ENCODE measurements at regions not wholly inside any gene's neighbourhood (a gene's known extent, or its start where the extent isn't known, plus 50 kb on each side); places are given as distances from the start of the nearest gene placed in this dataset.

- DNase-seq = no peak
These were observed 276.5 kb upstream of the AGTR2 start for GRCh38 chrX:115894087-115894486.

GRCh38 chrX:115895678-115896329, 274.7 kb upstream of the AGTR2 start:
- Histone ChIP-seq H3K9me3 (ENCODE audit: control insufficient read depth, low read length) (no peaks in the 10 kb centered on the region), H3K27me3 (ENCODE audit: control insufficient read depth, insufficient read depth, low read length, poor library complexity, severe bottlenecking) (no peaks in the 10 kb centered on the region), H3K9ac (ENCODE audit: extremely low read depth, low read length, poor library complexity, severe bottlenecking) (no peak overlapping the region), H3K4me1 (ENCODE audit: control insufficient read depth, insufficient read depth, low read length) (no peaks in the 10 kb centered on the region), H3K36me3 (ENCODE audit: control insufficient read depth, insufficient read depth, low read length) (no peaks in the 10 kb centered on the region), H3K27ac (ENCODE audit: low read depth, low read length) (no peak overlapping the region), H3K4me3 (ENCODE audit: low read length) (no peak overlapping the region)
- Mint-ChIP-seq H3K27me3 (ENCODE audit: insufficient read depth) (no peaks in the 10 kb centered on the region), H3K4me1 (peaks cover 34% of the 10 kb centered on the region), H3K4me3 (no peak overlapping the region), H3K9me3 (no peaks in the 10 kb centered on the region), H3K36me3 (ENCODE audit: low read depth) (peaks cover 19% of the 10 kb centered on the region), H3K27ac (no peak overlapping the region)
- no peak for TF ChIP-seq CTCF (conservative IDR thresholded peaks at IDR 0.05)
- no peak for DNase-seq
- 77 to 97% methylated on average over 3 to 6 of the region's 6 CpGs for WGBS, 2 experiments (ENCODE audit: insufficient coverage in 1 of 2, insufficient read length in 1 of 2)

More at GRCh38 chrX:115894087-115894486, 276.5 kb upstream of the AGTR2 start:
- Histone ChIP-seq H3K36me3 (ENCODE audit: control insufficient read depth, insufficient read depth, low read length) (no peaks in the 10 kb centered on the region), H3K4me1 (ENCODE audit: control insufficient read depth, insufficient read depth, low read length) (no peaks in the 10 kb centered on the region), H3K4me3 (ENCODE audit: low read length) (no peak overlapping the region), H3K27ac (ENCODE audit: low read depth, low read length) (no peak overlapping the region), H3K27me3 (ENCODE audit: control insufficient read depth, insufficient read depth, low read length, poor library complexity, severe bottlenecking) (no peaks in the 10 kb centered on the region), H3K9ac (ENCODE audit: extremely low read depth, low read length, poor library complexity, severe bottlenecking) (no peak overlapping the region), H3K9me3 (ENCODE audit: control insufficient read depth, low read length) (no peaks in the 10 kb centered on the region)
- H3K27me3 Mint-ChIP-seq (ENCODE audit: insufficient read depth) = no peaks in the 10 kb centered on the region
- peaks cover 30% of the 10 kb centered on the region for H3K4me1 Mint-ChIP-seq
- H3K9me3 Mint-ChIP-seq = no peaks in the 10 kb centered on the region
- peaks cover 23% of the 10 kb centered on the region for H3K36me3 Mint-ChIP-seq (ENCODE audit: low read depth)
- H3K4me3 Mint-ChIP-seq = no peak overlapping the region
- 82 to 100% methylated on average over 1 to 4 of the region's 4 CpGs for WGBS, 2 experiments (ENCODE audit: insufficient coverage in 1 of 2, insufficient read length in 1 of 2)
- peak; percentile 63 for TF ChIP-seq CTCF (conservative IDR thresholded peaks at IDR 0.05)
- H3K27ac Mint-ChIP-seq = peak overlapping the region; percentile 41

- H3K27me3 ChIP-seq (ENCODE audit: control insufficient read depth, insufficient read depth, low read length, poor library complexity, severe bottlenecking) = no peaks in the 10 kb centered on the region
- peaks cover 14% of the 10 kb centered on the region for H3K36me3 Mint-ChIP-seq (ENCODE audit: low read depth)
- H3K9me3 ChIP-seq (ENCODE audit: control insufficient read depth, low read length) = no peaks in the 10 kb centered on the region
- WGBS, 2 experiments (ENCODE audit: insufficient coverage in 1 of 2, insufficient read length in 1 of 2) = 95% methylated on average over 3 of the region's 5 CpGs; no CpG with 5 or more reads in 1 of the 2 experiments
- no peaks in the 10 kb centered on the region for H3K4me1 ChIP-seq (ENCODE audit: control insufficient read depth, insufficient read depth, low read length)
- no peaks in the 10 kb centered on the region for H3K27me3 Mint-ChIP-seq (ENCODE audit: insufficient read depth)
- no peak for DNase-seq
- peaks cover 34% of the 10 kb centered on the region for H3K4me1 Mint-ChIP-seq
- TF ChIP-seq CTCF (conservative IDR thresholded peaks at IDR 0.05) = no peak
- H3K4me3 ChIP-seq (ENCODE audit: low read length) = no peak overlapping the region
- no peak overlapping the region for H3K4me3 Mint-ChIP-seq
- H3K27ac Mint-ChIP-seq = no peak overlapping the region
- H3K9ac ChIP-seq (ENCODE audit: extremely low read depth, low read length, poor library complexity, severe bottlenecking) = no peak overlapping the region
- no peaks in the 10 kb centered on the region for H3K9me3 Mint-ChIP-seq
- no peak overlapping the region for H3K27ac ChIP-seq (ENCODE audit: low read depth, low read length)
- no peaks in the 10 kb centered on the region for H3K36me3 ChIP-seq (ENCODE audit: control insufficient read depth, insufficient read depth, low read length)
These were observed 274.2 kb upstream of the AGTR2 start for GRCh38 chrX:115896362-115896761.

Data from endodermal cell (in vitro differentiated cells).